Mesothelial cell of epicardium (in vitro differentiated cells): ENCODE measurements at regions not wholly inside any gene's neighbourhood (a gene's known extent, or its start where the extent isn't known, plus 50 kb on each side); places are given as distances from the start of the nearest gene placed in this dataset.

Source experiments
- DNase-seq, 2 experiments: peaks; one replicate each; pipeline ENCODE4 v3.0.0; 2021; ENCODE audit warnings: low spot score in 2 of 2; ENCODE audit not compliant: unreplicated experiment in 2 of 2
- H3K27ac Mint-ChIP-seq: 2 replicates; pipeline ENCODE4 v1.8.0; 2021; ENCODE audit warnings: mixed read lengths
- H3K27me3 Mint-ChIP-seq: 2 replicates; pipeline ENCODE4 v1.8.0; 2021; ENCODE audit warnings: low read depth, mixed read lengths
- H3K36me3 Mint-ChIP-seq: 2 replicates; pipeline ENCODE4 v1.8.0; 2021; ENCODE audit warnings: mixed read lengths
- H3K4me1 Mint-ChIP-seq: 2 replicates; pipeline ENCODE4 v1.8.0; 2021; ENCODE audit warnings: mixed read lengths
- H3K4me3 Mint-ChIP-seq: 2 replicates; pipeline ENCODE4 v1.8.0; 2021; ENCODE audit warnings: mild to moderate bottlenecking, moderate library complexity, mixed read lengths
- H3K9me3 Mint-ChIP-seq: 2 replicates; pipeline ENCODE4 v1.8.0; 2021; ENCODE audit warnings: mixed read lengths
- TF ChIP-seq, protein P1 (sequence below): fragments of 200-600 bp; sonication (generic); IDR thresholded peaks from one replicate; pipeline ENCODE4 v1.5.0; 2021; ENCODE audit warnings: antibody characterized with exemption; ENCODE audit not compliant: unreplicated experiment

DNA sequence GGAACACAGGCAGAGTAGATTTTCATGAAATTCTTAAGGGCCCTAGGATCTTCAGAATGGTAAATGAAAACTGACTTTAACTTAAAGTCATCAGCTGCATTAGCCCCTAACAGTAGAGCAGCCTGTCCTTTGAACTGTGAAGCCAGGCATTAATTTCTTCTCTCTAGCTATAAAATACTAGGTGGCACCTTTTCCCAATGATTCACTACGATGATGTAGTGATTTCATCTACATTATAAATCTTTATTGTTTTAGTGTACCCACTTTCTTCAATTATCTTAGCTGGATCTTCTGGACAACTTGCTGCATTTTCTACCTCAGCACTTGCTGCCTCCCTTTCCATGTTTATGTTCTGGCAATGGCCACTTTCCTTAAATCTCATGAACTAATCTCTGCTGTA, 290.5 kb downstream of the NOL4 start:
- H3K27ac Mint-ChIP-seq: no peak overlapping the region

DNA sequence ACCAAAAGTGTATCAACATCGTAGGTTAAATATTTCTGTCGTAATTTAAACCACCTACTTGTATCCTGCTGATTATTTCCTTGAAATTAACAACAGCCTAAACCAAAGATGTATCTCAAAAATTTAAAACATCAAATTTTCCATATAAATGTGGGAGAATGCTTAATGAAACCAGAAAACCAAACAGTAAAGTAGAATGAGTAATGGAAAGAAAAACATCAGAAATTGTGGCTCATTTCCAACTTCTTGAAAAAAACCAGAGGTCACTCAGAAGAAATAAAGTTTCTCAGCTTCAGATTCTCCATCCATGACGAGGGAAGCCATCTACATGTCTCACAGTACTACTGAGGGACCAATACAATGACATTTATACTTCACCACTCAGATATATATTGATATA, 296.5 kb downstream of the NOL4 start:
- Mint-ChIP-seq H3K27me3 (no peaks in the 10 kb centered on the region), H3K9me3 (no peaks in the 10 kb centered on the region), H3K4me3 (no peak overlapping the region), H3K27ac (no peak overlapping the region), H3K36me3 (no peaks in the 10 kb centered on the region), H3K4me1 (peaks cover 15% of the 10 kb centered on the region)
- DNase-seq: no peak
- TF ChIP-seq, protein P1, sequence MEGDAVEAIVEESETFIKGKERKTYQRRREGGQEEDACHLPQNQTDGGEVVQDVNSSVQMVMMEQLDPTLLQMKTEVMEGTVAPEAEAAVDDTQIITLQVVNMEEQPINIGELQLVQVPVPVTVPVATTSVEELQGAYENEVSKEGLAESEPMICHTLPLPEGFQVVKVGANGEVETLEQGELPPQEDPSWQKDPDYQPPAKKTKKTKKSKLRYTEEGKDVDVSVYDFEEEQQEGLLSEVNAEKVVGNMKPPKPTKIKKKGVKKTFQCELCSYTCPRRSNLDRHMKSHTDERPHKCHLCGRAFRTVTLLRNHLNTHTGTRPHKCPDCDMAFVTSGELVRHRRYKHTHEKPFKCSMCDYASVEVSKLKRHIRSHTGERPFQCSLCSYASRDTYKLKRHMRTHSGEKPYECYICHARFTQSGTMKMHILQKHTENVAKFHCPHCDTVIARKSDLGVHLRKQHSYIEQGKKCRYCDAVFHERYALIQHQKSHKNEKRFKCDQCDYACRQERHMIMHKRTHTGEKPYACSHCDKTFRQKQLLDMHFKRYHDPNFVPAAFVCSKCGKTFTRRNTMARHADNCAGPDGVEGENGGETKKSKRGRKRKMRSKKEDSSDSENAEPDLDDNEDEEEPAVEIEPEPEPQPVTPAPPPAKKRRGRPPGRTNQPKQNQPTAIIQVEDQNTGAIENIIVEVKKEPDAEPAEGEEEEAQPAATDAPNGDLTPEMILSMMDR: no peak

More for the DNA sequence above, 290.5 kb downstream of the NOL4 start:
- no peak for DNase-seq
- no peak overlapping the region for H3K4me3 Mint-ChIP-seq
- no peaks in the 10 kb centered on the region for H3K36me3 Mint-ChIP-seq
- no peaks in the 10 kb centered on the region for H3K4me1 Mint-ChIP-seq
- H3K27me3 Mint-ChIP-seq: no peaks in the 10 kb centered on the region
- peaks cover 16% of the 10 kb centered on the region for H3K9me3 Mint-ChIP-seq
- TF ChIP-seq, protein P1: no peak

DNA sequence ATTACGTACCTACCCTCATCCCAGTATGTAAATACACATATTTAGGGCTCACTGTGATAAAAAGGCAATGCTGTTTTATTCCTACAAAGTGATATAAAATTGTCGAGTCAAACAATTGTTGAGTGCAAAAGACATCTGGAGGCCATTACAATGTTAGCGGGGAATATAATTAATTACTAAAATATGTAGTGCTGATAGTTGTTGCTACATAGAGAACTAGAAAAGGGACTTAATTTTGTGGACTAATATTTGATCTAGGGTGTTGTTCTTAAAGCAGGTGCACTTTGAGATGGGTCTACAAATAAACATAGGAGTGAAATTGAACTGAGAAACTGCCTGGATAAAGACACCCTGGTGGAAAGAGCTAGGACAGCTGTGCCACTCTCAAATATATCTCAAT, 300.1 kb downstream of the NOL4 start:
- Mint-ChIP-seq H3K4me1 (peaks cover 15% of the 10 kb centered on the region), H3K27me3 (no peaks in the 10 kb centered on the region), H3K36me3 (no peaks in the 10 kb centered on the region), H3K4me3 (no peak overlapping the region), H3K27ac (no peak overlapping the region), H3K9me3 (no peaks in the 10 kb centered on the region)
- TF ChIP-seq, protein P1: no peak
- DNase-seq: no peak

DNA sequence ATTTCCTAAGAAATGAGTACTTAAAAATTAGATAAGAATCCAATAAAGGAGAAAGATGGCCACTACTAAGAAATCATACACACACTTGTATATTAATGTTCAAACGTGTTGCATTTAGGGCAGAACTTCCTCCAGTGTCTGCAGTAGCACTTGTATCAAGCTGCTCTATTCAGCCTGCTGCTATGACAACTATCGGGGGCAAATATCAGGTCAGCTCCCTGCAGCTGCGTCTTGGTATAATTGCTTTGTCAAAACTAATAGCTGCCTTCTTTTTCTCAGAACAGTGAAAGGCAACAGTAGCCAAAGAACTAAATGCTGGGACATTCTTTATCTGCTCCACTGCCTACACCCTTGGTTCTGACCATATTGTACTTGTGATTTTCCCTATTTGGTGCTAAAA, 300.7 kb downstream of the NOL4 start:
- H3K36me3 Mint-ChIP-seq: no peaks in the 10 kb centered on the region
- TF ChIP-seq, protein P1: no peak
- peaks cover 15% of the 10 kb centered on the region for H3K4me1 Mint-ChIP-seq
- no peak for DNase-seq
- H3K9me3 Mint-ChIP-seq: no peaks in the 10 kb centered on the region
- no peak overlapping the region for H3K27ac Mint-ChIP-seq
- no peaks in the 10 kb centered on the region for H3K27me3 Mint-ChIP-seq
- no peak overlapping the region for H3K4me3 Mint-ChIP-seq

DNA sequence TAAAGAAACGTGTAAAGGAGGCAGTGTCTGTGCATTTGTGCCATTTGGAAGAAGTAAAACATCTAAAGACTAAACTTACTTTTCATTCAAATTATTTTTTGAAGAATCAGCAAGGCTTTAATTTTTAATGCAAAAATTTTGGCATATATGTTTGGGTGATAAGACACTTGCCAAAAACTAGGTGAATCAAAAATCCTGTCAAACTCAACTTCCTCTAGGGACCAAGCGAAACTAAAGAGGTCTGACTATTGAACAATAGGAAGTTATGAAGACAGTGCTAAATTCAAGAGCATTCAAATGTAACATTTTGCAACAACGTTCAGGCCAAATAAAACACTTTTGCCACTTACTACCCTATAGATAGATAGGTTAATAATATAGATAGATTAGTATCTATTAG, 306.1 kb downstream of the NOL4 start:
- peaks cover 2% of the 10 kb centered on the region for H3K36me3 Mint-ChIP-seq
- no peak overlapping the region for H3K4me3 Mint-ChIP-seq
- H3K27ac Mint-ChIP-seq: no peak overlapping the region
- TF ChIP-seq, protein P1: no peak
- DNase-seq: no peak
- peaks cover 7% of the 10 kb centered on the region for H3K4me1 Mint-ChIP-seq
- H3K9me3 Mint-ChIP-seq: peaks cover 13% of the 10 kb centered on the region
- H3K27me3 Mint-ChIP-seq: no peaks in the 10 kb centered on the region

DNA sequence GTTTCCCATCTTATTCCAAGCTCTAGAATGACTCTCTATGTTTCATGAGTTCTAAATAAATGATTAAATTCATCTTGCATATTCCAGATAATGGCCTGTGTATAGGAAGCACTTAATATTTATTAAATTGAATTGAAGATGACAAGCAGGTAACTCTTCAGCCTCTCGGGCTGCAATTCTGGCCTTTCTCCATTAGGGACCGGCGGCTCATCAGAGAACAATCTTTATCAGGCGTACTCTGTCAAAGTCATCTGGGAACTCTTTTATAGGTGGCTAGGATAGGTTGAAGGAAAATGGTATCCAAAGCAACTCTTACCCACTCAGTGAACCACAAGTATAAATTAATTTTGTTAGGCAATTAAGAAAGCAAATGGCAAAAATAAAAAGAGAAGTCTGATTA, 308.5 kb downstream of the NOL4 start:
- no peak overlapping the region for H3K27ac Mint-ChIP-seq
- no peak for DNase-seq
- no peak overlapping the region for H3K4me3 Mint-ChIP-seq
- peaks cover 7% of the 10 kb centered on the region for H3K4me1 Mint-ChIP-seq
- H3K27me3 Mint-ChIP-seq: no peaks in the 10 kb centered on the region
- TF ChIP-seq, protein P1: no peak
- peaks cover 2% of the 10 kb centered on the region for H3K36me3 Mint-ChIP-seq
- H3K9me3 Mint-ChIP-seq: peaks cover 13% of the 10 kb centered on the region
